GM06990 (cell line): ENCODE measurements at regions not wholly inside any gene's neighbourhood (a gene's known extent, or its start where the extent isn't known, plus 50 kb on each side); places are given as distances from the start of the nearest gene placed in this dataset.

Source experiments
- DNase-seq: peaks from one replicate; pipeline ENCODE4 v3.0.0-alpha.2; 2011; ENCODE audit not compliant: insufficient read length; ENCODE audit errors: extremely low read depth
- H3K27me3 ChIP-seq: replicated peaks from 2 replicates; pipeline ENCODE4 v1.6.0; 2011; ENCODE audit warnings: low read length; ENCODE audit not compliant: control insufficient read depth, insufficient read depth
- H3K36me3 ChIP-seq: 2 replicates; pipeline ENCODE4 v1.5.1; 2011; ENCODE audit warnings: low read length; ENCODE audit not compliant: control insufficient read depth, insufficient read depth
- H3K4me3 ChIP-seq: replicated peaks from 2 replicates; pipeline ENCODE4 v1.5.1; 2011; ENCODE audit warnings: low read depth, mild to moderate bottlenecking, control low read depth, low read length
- CTCF ChIP-seq: IDR thresholded peaks from 2 replicates; pipeline ENCODE4 v1.5.1; 2011; ENCODE audit warnings: low read length, control low read depth, mild to moderate bottlenecking, inconsistent platforms; ENCODE audit not compliant: insufficient read depth, poor library complexity, severe bottlenecking

DNA sequence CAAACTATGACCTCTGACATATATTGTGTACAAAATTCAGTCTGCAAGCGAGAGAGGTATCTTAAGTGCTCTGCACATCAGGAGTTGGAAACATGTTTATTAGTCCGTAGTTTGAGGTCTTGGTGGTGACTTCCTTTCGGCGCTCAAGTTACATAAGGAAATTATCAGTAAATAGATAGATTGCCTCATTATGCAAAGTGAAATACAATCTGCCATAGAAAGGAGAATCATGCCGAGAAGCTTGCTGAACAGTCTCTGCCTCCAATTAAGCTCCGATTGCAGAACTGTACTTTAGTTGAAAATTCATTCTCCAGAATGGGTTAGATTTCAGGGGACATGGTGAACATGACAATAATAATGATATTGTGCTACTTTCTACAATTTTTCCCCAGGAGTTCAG lies 271.8 kb downstream of the BRINP2 start:
- Histone ChIP-seq H3K27me3 (no peaks in the 10 kb centered on the region), H3K36me3 (no peaks in the 10 kb centered on the region), H3K4me3 (no peak overlapping the region)
- no peak for TF ChIP-seq CTCF
- DNase-seq: no peak

DNA sequence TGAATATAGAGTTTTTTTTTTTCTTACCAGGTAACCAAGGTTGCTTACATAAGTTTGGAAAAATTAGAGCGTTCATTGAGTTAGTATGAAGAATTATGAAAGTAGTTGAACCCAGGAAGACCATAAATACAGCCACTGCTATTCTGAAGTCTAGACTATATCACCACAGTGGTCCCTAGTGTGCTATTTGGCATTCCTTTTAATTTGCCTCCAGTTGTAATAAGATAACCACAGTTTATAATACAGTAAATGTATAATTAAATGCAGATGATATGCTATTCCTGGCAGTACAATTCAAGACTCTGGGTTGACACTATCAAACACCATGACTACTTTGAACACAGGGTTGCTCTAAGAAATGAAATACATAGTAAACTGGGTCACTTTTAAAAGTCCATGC lies 270.5 kb downstream of the BRINP2 start:
- no peak for DNase-seq
- no peak for TF ChIP-seq CTCF
- H3K4me3 ChIP-seq: no peak overlapping the region
- H3K27me3 ChIP-seq: no peaks in the 10 kb centered on the region
- no peaks in the 10 kb centered on the region for H3K36me3 ChIP-seq

GRCh38 chr1:177440821-177441220 lies 270.1 kb downstream of the BRINP2 start:
- no peak overlapping the region for H3K4me3 ChIP-seq
- no peak for TF ChIP-seq CTCF
- DNase-seq: no peak
- H3K27me3 ChIP-seq: no peaks in the 10 kb centered on the region
- H3K36me3 ChIP-seq: no peaks in the 10 kb centered on the region

GRCh38 chr1:177439301-177439700 lies 268.5 kb downstream of the BRINP2 start:
- TF ChIP-seq CTCF: no peak
- Histone ChIP-seq H3K4me3 (no peak overlapping the region), H3K27me3 (no peaks in the 10 kb centered on the region), H3K36me3 (no peaks in the 10 kb centered on the region)
- DNase-seq: no peak

GRCh38 chr1:177435364-177435763 lies 264.6 kb downstream of the BRINP2 start:
- Histone ChIP-seq H3K36me3 (no peaks in the 10 kb centered on the region), H3K27me3 (no peaks in the 10 kb centered on the region), H3K4me3 (no peak overlapping the region)
- no peak for DNase-seq
- TF ChIP-seq CTCF: no peak

GRCh38 chr1:177432897-177433296 lies 262.1 kb downstream of the BRINP2 start:
- no peaks in the 10 kb centered on the region for H3K36me3 ChIP-seq
- DNase-seq: no peak
- TF ChIP-seq CTCF: peak; percentile 27

More at GRCh38 chr1:177432897-177433296, 262.1 kb downstream of the BRINP2 start:
- H3K4me3 ChIP-seq: no peak overlapping the region
- no peaks in the 10 kb centered on the region for H3K27me3 ChIP-seq
